Adrenal gland (tissue), 9 donors: ENCODE measurements at regions not wholly inside any gene's neighbourhood (a gene's known extent, or its start where the extent isn't known, plus 50 kb on each side); places are given as distances from the start of the nearest gene placed in this dataset.
"Not testable (repeated sequence)": the region's sequence is repeated elsewhere in the genome, so short reads cannot be mapped to it uniquely, and the experiment has no call there.

ENCODE experiments used
- DNase-seq, 7 donors: peaks; one replicate each; pipeline ENCODE4 v3.0.0-alpha.2; 2019 to 2020
- H3K27ac ChIP-seq, 5 donors: fragments of 200-600 bp; sonication (generic) in 4 of 5; 1 replicate in 3 of 5; 2 replicates in 2 of 5; pipeline versions ENCODE4 v1.5.1 to v1.8.0; 2016 to 2020; ENCODE audit warnings: mild to moderate bottlenecking in 1 of 5
- H3K27me3 ChIP-seq: fragments of 200-600 bp; 2 replicates; pipeline ENCODE4 v1.8.0; 2021
- H3K36me3 ChIP-seq, 2 donors: fragments of 200-600 bp; replicated peaks in 1 of 2; 1 replicate in 1 of 2; 2 replicates in 1 of 2; pipeline versions ENCODE4 v1.5.1 to v1.8.0; 2018 to 2022
- H3K4me1 ChIP-seq, 2 donors: fragments of 200-600 bp; replicated peaks in 1 of 2; 1 replicate in 1 of 2; 2 replicates in 1 of 2; pipeline versions ENCODE4 v1.5.1 to v1.8.0; 2018 to 2021
- H3K4me3 ChIP-seq, 4 donors: fragments of 200-600 bp; sonication (generic) in 3 of 4; one replicate each; pipeline ENCODE4 v1.5.1; 2016 to 2018
- H3K9me3 ChIP-seq, 3 donors: fragments of 200-600 bp; sonication (generic) in 1 of 3; replicated peaks in 1 of 3; 1 replicate in 2 of 3; 2 replicates in 1 of 3; pipeline versions ENCODE4 v1.5.1 to v1.8.0; 2016 to 2021
- POLR2A ChIP-seq, 2 donors: fragments of 450-650 bp; IDR thresholded peaks; one replicate each; pipeline ENCODE4 v1.6.1; 2017; ENCODE audit warnings: antibody characterized with exemption in 2 of 2, mild to moderate bottlenecking in 2 of 2, moderate library complexity in 1 of 2
- WGBS, 4 donors: extraction: QIAGEN DNeasy Blood & Tissue Kit in 2 of 4; methylation state at CpG; one replicate each; pipeline versions ENCODE4 v1.1.5 to v1.1.7; 2013 to 2017; 5-methylcytosine and 5-hydroxymethylcytosine counted together
- intact Hi-C, 2 donors: fragments of 100-400 bp; cut with DNase I; formaldehyde crosslinking; loops; one replicate each; pipeline versions ENCODE4 v1.14.1 to v1.15.0; 2022 to 2023
- TF ChIP-seq, protein P1 (sequence below), 6 experiments: fragments of 450-650 bp in 4 of 6; fragments of 200-600 bp in 2 of 6; sonication (generic) in 1 of 6; IDR thresholded peaks; 1 replicate in 5 of 6; 2 replicates in 1 of 6; pipeline versions ENCODE4 v1.5.1 to v1.8.0; 2016 to 2021; ENCODE audit warnings: antibody characterized with exemption in 6 of 6, mild to moderate bottlenecking in 2 of 6, moderate library complexity in 1 of 6
- donor health status: healthy with polysubstance abuse.
- donor health status: Bipolar disorder and iron deficiency.
- donor health status: DM: yes; HTN: yes; CAD: no.
- donor health status: DM: no; HTN: no; CAD: no.
- donor health status: DM: no; HTN: no; CAD: no.

- Histone ChIP-seq H3K4me1 (no peaks in the 10 kb centered on the region), H3K9me3 (no peaks in the 10 kb centered on the region), H3K4me3 (no peak overlapping the region), H3K27me3 (no peaks in the 10 kb centered on the region), H3K36me3 (no peaks in the 10 kb centered on the region), H3K27ac (no peak overlapping the region)
- peak in 1 of 7 donors; percentile 4 for DNase-seq
- WGBS, 4 donors = 69 to 79% (median 76%) methylated on average over 10 to 18 of the region's 18 CpGs
- no peak for TF ChIP-seq POLR2A (IDR thresholded peaks at IDR 0.05)
- TF ChIP-seq, protein P1, sequence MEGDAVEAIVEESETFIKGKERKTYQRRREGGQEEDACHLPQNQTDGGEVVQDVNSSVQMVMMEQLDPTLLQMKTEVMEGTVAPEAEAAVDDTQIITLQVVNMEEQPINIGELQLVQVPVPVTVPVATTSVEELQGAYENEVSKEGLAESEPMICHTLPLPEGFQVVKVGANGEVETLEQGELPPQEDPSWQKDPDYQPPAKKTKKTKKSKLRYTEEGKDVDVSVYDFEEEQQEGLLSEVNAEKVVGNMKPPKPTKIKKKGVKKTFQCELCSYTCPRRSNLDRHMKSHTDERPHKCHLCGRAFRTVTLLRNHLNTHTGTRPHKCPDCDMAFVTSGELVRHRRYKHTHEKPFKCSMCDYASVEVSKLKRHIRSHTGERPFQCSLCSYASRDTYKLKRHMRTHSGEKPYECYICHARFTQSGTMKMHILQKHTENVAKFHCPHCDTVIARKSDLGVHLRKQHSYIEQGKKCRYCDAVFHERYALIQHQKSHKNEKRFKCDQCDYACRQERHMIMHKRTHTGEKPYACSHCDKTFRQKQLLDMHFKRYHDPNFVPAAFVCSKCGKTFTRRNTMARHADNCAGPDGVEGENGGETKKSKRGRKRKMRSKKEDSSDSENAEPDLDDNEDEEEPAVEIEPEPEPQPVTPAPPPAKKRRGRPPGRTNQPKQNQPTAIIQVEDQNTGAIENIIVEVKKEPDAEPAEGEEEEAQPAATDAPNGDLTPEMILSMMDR (IDR thresholded peaks at IDR 0.05) = no peak
- intact Hi-C loops = no loop called here
Measured at GRCh38 chr13:111666164-111666776, 345.8 kb downstream of the TEX29 start.

DNA sequence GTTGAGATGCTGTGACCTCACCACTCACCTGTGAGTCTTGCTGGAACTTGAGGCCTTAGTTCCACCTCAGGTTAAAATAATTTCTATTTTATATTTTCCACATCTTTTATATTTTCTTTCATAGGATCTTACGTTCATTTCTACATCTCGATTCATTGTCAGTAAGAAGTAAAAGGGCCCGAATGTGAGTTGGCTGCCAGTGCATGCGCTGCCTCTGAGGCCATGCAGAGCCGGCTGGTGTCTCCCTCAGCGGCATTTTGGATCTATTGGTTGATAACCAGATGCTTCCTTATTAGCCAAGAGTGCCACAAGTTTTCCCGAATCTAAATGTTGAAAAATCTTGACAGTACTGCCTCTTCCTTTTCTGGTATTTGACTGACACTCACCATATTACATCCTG, 347.3 kb downstream of the TEX29 start:
- intact Hi-C loops = no loop called here
- Histone ChIP-seq H3K9me3 (no peaks in the 10 kb centered on the region), H3K27ac (no peak overlapping the region), H3K4me3 (no peak overlapping the region), H3K36me3 (no peaks in the 10 kb centered on the region), H3K4me1 (no peaks in the 10 kb centered on the region), H3K27me3 (no peaks in the 10 kb centered on the region)
- TF ChIP-seq, protein P1 (IDR thresholded peaks at IDR 0.05) = no peak
- TF ChIP-seq POLR2A (IDR thresholded peaks at IDR 0.05) = no peak
- no peak for DNase-seq
- 74 to 91% (median 83%) methylated on average over 7 of the region's 7 CpGs for WGBS, 4 donors

- 90 to 100% (median 92%) methylated on average over 2 to 30 of the region's 30 CpGs for WGBS, 4 donors
- peak in 1 of 7 donors; percentile 0 for DNase-seq
- Histone ChIP-seq H3K27ac (no peak overlapping the region), H3K27me3 (no peaks in the 10 kb centered on the region), H3K36me3 (no peaks in the 10 kb centered on the region), H3K4me3 (no peak overlapping the region), H3K9me3 (no peaks in the 10 kb centered on the region), H3K4me1 (no peaks in the 10 kb centered on the region)
- intact Hi-C loops = no loop called here
- TF ChIP-seq POLR2A (IDR thresholded peaks at IDR 0.05) = no peak
- TF ChIP-seq, protein P1 (IDR thresholded peaks at IDR 0.05) = no peak
Measured at GRCh38 chr13:111668451-111668850, 348.0 kb downstream of the TEX29 start.

DNA sequence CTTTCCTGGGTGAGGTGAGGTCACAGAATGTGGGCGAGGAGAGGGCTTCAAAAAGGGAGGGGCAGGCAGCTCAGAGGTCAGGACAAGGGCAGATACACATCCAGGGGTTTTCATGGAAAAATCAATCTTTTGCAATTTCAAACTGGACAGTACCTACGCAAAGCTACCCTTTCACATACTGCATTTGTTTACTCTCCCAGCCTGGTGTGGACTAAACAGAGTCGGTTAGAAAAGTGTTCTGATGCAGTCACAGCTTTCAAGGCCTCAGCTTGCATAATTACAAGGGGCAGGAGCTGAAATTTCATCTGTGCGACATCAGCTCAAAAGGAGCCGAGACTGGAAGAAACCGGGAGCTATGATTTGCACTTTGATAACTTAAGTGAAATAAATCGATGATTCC, 351.8 kb downstream of the TEX29 start:
- 73 to 92% methylated on average over 2 of the region's 7 CpGs; no CpG with 5 or more reads in 2 of the 4 donors for WGBS, 4 donors
- H3K4me1 ChIP-seq, H3K27me3 ChIP-seq, DNase-seq, H3K27ac ChIP-seq, intact Hi-C loops, H3K36me3 ChIP-seq, H3K9me3 ChIP-seq, H3K4me3 ChIP-seq: not testable (repeated sequence)

GRCh38 chr13:111678120-111678882, 357.9 kb downstream of the TEX29 start:
- H3K27me3 ChIP-seq, H3K27ac ChIP-seq, H3K9me3 ChIP-seq, DNase-seq, H3K4me3 ChIP-seq, intact Hi-C loops, H3K4me1 ChIP-seq, H3K36me3 ChIP-seq: not testable (repeated sequence)
- WGBS, 4 donors = no CpG with 5 or more reads among the region's 33 CpGs

DNA sequence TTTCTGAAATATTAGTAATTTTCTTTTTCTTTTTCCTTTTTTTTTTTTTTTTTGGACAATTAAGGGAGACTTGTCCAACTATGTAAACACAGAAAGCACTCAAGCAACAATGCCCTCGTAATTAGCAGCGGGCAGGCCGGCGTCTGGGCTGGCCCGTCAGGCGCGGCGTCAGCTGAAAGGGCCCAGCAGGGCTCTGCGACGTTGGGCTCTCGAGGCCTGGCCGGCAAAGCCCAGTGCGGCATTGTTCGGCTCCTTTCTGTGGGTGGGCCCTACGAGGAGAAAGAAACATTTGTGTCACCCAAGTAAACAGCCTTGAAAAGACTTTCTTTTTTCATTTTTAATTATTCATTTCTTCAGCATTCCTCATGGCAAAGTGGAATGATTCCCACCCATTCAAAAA, 359.2 kb downstream of the TEX29 start:
- H3K4me3 ChIP-seq, H3K9me3 ChIP-seq, DNase-seq, H3K36me3 ChIP-seq, H3K4me1 ChIP-seq, intact Hi-C loops, H3K27me3 ChIP-seq, H3K27ac ChIP-seq: not testable (repeated sequence)
- WGBS, 4 donors = no CpG with 5 or more reads among the region's 15 CpGs

GRCh38 chr13:111680100-111680499, 359.7 kb downstream of the TEX29 start:
- H3K9me3 ChIP-seq, H3K4me1 ChIP-seq, H3K27ac ChIP-seq, H3K27me3 ChIP-seq, H3K36me3 ChIP-seq, H3K4me3 ChIP-seq, intact Hi-C loops, DNase-seq: not testable (repeated sequence)
- 67% methylated on average over 1 of the region's 13 CpGs; no CpG with 5 or more reads in 3 of the 4 donors for WGBS, 4 donors

DNA sequence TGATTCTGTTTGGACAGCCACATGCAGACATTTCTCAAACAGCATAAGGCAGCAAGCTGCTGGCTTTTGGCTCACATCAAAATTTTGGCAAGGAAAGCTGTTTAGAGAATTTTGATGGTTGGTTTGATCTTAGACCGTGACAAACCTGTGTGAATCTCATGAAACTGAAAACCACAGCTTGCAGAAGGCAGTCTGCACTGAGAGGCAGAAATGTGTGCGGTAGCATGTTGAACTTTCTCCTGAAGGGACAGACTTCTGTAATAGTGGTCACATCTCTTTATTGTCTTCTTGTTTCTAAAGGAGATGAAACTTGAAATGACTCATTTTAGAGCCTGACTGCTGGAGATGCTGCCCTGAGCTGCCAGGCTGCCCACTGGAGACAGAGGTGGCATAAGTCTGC, 371.6 kb downstream of the TEX29 start:
- H3K9me3 ChIP-seq, H3K4me1 ChIP-seq, H3K27me3 ChIP-seq, H3K36me3 ChIP-seq, DNase-seq, H3K4me3 ChIP-seq, intact Hi-C loops, H3K27ac ChIP-seq: not testable (repeated sequence)
- WGBS, 4 donors = 65 to 75% methylated on average over 2 of the region's 2 CpGs; no CpG with 5 or more reads in 2 of the 4 donors
